ENCODE measurements at regions not wholly inside any gene's neighbourhood (a gene's known extent, or its start where the extent isn't known, plus 50 kb on each side); places are given as distances from the start of the nearest gene placed in this dataset.

GRCh38 chr1:118636004-118636403 lies 352.1 kb downstream of the TBX15 start:
- dilution Hi-C loops (cut with MboI; ENCODE audit: extremely low pct_ligation_motif_present, low sequenced_read_pairs): no loop called here
- DNase-seq (ENCODE audit: low read depth, low spot score) (no peak), FAIRE-seq (no peak)
- Histone ChIP-seq H4K20me1 (ENCODE audit: control insufficient read depth, extremely low read depth, insufficient read depth, low read length) (no peaks in the 10 kb centered on the region), H3K4me1 (ENCODE audit: control insufficient read depth, extremely low read depth, insufficient read depth, low read length) (no peaks in the 10 kb centered on the region), H2AFZ (ENCODE audit: control insufficient read depth, low read length) (no peak overlapping the region), H3K36me3 (ENCODE audit: control insufficient read depth in 2 of 2, extremely low read depth in 1 of 2, insufficient read depth in 2 of 2, low read length in 2 of 2) (no peaks in the 10 kb centered on the region), H3K4me3 (ENCODE audit: control insufficient read depth in 2 of 3, extremely low read depth in 1 of 3, insufficient read depth in 2 of 3, low read depth in 1 of 3, low read length in 3 of 3) (no peak overlapping the region), H3K9me1 (ENCODE audit: control insufficient read depth, extremely low read depth, insufficient read depth, low read length) (no peaks in the 10 kb centered on the region), H3K79me2 (ENCODE audit: control insufficient read depth, insufficient read depth, low read length) (no peaks in the 10 kb centered on the region), H3K27me3 (ENCODE audit: control insufficient read depth, extremely low read depth, insufficient read depth, low read length) (no peaks in the 10 kb centered on the region), H3K9ac (ENCODE audit: control insufficient read depth, extremely low read depth, insufficient read depth, low read length) (no peak overlapping the region), H3K9me3 (ENCODE audit: control insufficient read depth, low read depth, low read length) (no peaks in the 10 kb centered on the region), H3K27ac (ENCODE audit: control insufficient read depth, insufficient read depth, low read length) (no peak overlapping the region), H3K4me2 (ENCODE audit: control insufficient read depth, extremely low read depth, insufficient read depth, low read depth, low read length) (no peak overlapping the region)
- no peak for TF ChIP-seq EZH2 (IDR thresholded peaks at IDR 0.05; ENCODE audit: low read length)
- TF ChIP-seq, protein P1, sequence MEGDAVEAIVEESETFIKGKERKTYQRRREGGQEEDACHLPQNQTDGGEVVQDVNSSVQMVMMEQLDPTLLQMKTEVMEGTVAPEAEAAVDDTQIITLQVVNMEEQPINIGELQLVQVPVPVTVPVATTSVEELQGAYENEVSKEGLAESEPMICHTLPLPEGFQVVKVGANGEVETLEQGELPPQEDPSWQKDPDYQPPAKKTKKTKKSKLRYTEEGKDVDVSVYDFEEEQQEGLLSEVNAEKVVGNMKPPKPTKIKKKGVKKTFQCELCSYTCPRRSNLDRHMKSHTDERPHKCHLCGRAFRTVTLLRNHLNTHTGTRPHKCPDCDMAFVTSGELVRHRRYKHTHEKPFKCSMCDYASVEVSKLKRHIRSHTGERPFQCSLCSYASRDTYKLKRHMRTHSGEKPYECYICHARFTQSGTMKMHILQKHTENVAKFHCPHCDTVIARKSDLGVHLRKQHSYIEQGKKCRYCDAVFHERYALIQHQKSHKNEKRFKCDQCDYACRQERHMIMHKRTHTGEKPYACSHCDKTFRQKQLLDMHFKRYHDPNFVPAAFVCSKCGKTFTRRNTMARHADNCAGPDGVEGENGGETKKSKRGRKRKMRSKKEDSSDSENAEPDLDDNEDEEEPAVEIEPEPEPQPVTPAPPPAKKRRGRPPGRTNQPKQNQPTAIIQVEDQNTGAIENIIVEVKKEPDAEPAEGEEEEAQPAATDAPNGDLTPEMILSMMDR (optimal IDR thresholded peaks at IDR 0.05 in 1 of 3, IDR thresholded peaks at IDR 0.05 in 1 of 3, conservative IDR thresholded peaks at IDR 0.05 in 1 of 3; ENCODE audit: extremely low read depth in 1 of 3, insufficient read depth in 2 of 3, low read length in 3 of 3): no peak

DNA sequence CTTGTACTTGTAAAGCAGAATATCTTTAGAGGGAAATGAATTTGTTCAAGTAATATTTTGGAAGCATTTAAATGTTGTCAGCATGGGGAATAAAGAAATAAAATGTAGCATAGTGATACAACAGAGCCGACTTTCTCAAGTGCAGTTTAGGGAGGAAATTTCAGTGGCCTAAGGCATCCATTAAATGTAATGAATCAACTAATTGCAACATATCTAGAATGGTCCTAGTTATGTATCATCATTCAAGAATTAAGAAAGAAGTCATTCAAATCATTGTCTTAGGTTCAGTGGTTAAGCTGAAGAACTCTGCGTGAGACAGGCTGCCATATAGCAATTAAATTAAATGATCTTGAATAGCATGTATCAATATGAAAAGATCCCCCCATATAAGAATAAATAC lies 360.7 kb downstream of the TBX15 start:
- H3K4me2 ChIP-seq (ENCODE audit: control insufficient read depth, extremely low read depth, insufficient read depth, low read depth, low read length): no peak overlapping the region
- no peaks in the 10 kb centered on the region for H4K20me1 ChIP-seq (ENCODE audit: control insufficient read depth, extremely low read depth, insufficient read depth, low read length)
- no peak overlapping the region for H3K9ac ChIP-seq (ENCODE audit: control insufficient read depth, extremely low read depth, insufficient read depth, low read length)
- no peak overlapping the region for H2AFZ ChIP-seq (ENCODE audit: control insufficient read depth, low read length)
- no peak for TF ChIP-seq EZH2 (IDR thresholded peaks at IDR 0.05; ENCODE audit: low read length)
- TF ChIP-seq, protein P1 (optimal IDR thresholded peaks at IDR 0.05 in 1 of 3, IDR thresholded peaks at IDR 0.05 in 1 of 3, conservative IDR thresholded peaks at IDR 0.05 in 1 of 3; ENCODE audit: extremely low read depth in 1 of 3, insufficient read depth in 2 of 3, low read length in 3 of 3): no peak
- DNase-seq (ENCODE audit: low read depth, low spot score) (no peak), FAIRE-seq (no peak)
- no peaks in the 10 kb centered on the region for H3K9me3 ChIP-seq (ENCODE audit: control insufficient read depth, low read depth, low read length)
- dilution Hi-C loops (cut with MboI; ENCODE audit: extremely low pct_ligation_motif_present, low sequenced_read_pairs): no loop called here
- H3K27me3 ChIP-seq (ENCODE audit: control insufficient read depth, extremely low read depth, insufficient read depth, low read length): no peaks in the 10 kb centered on the region
- H3K9me1 ChIP-seq (ENCODE audit: control insufficient read depth, extremely low read depth, insufficient read depth, low read length): no peaks in the 10 kb centered on the region
- no peak overlapping the region for H3K27ac ChIP-seq (ENCODE audit: control insufficient read depth, insufficient read depth, low read length)
- no peaks in the 10 kb centered on the region for H3K79me2 ChIP-seq (ENCODE audit: control insufficient read depth, insufficient read depth, low read length)
- no peaks in the 10 kb centered on the region for H3K36me3 ChIP-seq (ENCODE audit: control insufficient read depth in 2 of 2, extremely low read depth in 1 of 2, insufficient read depth in 2 of 2, low read length in 2 of 2)
- no peak overlapping the region for H3K4me3 ChIP-seq (ENCODE audit: control insufficient read depth in 2 of 3, extremely low read depth in 1 of 3, insufficient read depth in 2 of 3, low read depth in 1 of 3, low read length in 3 of 3)
- no peaks in the 10 kb centered on the region for H3K4me1 ChIP-seq (ENCODE audit: control insufficient read depth, extremely low read depth, insufficient read depth, low read length)
